Amniotic epithelial cell (primary cell): ENCODE measurements at regions not wholly inside any gene's neighbourhood (a gene's known extent, or its start where the extent isn't known, plus 50 kb on each side); places are given as distances from the start of the nearest gene placed in this dataset.
"Not testable (repeated sequence)": the region's sequence is repeated elsewhere in the genome, so short reads cannot be mapped to it uniquely, and the experiment has no call there.

Experiments used
- DNase-seq: peaks from one replicate; pipeline ENCODE4 v3.0.0-alpha.2; 2010; ENCODE audit warnings: low read depth

DNA sequence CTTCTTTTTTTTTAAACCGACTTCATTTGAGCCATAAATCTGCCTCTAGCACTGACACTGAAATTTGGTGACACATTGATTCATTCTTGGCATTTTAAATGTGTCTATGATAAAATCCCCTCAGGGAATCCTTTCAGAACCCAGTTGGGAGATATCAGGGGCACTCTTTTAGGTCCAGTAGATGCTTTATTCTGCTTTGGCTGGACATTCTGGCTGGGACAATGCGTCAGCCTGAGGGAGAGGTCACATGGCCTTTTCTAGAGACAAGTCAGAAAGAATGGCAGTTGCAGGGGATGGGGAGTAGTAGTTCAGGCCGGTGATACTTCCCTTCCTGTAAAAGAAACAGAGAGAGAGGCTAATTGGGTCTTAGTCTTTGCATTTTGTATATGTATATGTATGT is 63.1 kb downstream of the TRIM43 start:
- DNase-seq: not testable (repeated sequence)

DNA sequence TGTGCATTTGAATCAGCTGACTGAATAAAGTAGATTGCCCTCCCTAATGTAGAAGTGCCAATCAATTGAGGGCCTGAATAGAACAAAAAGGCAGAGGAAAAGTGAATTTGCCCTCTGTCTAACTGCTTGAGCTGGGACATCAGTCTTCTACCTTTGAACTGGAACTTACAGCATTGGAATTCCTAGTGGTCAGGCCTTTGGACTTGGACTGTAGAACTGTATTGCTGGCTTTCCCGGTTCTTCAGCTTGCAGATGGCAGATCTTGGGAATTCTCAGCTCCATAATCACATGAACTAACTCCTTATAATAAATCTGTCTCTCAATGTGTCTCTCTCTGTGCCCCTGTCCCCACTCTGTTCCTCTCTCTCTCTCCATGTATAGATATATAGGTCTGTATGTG is 64.8 kb downstream of the TRIM43 start:
- not testable (repeated sequence) for DNase-seq

DNA sequence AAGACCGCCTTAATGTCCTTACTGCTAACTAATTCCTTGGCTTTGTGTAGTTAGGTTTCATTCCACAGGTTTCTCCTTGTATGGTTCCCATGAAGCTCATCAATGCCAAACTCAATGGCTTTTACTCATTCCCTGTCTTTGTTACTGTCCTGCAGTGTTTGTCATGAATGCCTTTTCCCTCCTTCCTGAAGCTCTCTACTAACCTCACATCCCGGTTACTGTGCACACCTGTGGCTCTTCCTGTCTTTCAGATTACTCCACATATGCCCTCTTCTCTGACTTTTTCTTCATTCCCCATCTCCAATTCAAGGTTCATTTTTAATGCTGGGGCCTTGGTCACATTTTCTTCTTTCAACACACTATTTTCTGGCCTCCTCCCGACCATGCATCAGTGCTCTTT is 66.1 kb downstream of the TRIM43 start:
- not testable (repeated sequence) for DNase-seq

DNA sequence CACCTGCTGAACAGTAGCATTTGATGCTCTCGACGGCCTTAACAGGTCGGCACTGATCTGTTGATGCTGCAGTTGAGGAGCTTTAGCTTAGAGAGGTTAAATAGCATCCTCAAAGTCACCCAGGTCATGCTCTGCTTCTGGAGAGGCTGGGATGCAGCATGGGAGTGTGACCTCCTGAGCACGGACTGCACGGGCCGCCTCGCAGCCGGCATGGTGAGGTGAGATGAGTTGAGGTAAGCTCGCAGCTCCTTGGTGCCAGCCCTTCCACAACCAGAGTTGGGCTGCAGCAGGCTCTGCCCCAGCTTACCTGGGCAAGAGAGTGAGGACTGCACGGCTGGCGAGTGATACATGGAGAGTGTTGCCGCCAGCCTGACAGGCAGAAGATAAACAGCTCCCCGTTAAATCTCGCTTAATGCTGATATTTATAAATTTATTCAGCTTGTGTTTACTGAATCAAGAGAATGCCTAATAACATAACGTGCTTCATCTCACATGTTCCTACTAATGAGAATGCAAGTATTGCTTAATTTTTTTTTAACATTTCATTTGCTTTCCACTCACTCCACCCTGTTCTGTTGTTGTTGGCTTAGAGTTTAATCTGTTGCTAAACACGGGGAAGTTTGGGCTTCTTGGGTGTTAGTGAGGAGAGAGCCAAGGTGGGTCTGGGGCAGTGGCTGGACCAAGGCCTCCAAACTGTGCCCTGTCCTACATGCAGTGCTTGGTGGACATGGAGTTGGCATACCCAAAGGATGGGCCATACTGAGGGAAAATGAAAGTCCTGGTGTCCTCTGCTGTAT is 69.2 kb downstream of the TRIM43 start:
- DNase-seq: not testable (repeated sequence)

DNA sequence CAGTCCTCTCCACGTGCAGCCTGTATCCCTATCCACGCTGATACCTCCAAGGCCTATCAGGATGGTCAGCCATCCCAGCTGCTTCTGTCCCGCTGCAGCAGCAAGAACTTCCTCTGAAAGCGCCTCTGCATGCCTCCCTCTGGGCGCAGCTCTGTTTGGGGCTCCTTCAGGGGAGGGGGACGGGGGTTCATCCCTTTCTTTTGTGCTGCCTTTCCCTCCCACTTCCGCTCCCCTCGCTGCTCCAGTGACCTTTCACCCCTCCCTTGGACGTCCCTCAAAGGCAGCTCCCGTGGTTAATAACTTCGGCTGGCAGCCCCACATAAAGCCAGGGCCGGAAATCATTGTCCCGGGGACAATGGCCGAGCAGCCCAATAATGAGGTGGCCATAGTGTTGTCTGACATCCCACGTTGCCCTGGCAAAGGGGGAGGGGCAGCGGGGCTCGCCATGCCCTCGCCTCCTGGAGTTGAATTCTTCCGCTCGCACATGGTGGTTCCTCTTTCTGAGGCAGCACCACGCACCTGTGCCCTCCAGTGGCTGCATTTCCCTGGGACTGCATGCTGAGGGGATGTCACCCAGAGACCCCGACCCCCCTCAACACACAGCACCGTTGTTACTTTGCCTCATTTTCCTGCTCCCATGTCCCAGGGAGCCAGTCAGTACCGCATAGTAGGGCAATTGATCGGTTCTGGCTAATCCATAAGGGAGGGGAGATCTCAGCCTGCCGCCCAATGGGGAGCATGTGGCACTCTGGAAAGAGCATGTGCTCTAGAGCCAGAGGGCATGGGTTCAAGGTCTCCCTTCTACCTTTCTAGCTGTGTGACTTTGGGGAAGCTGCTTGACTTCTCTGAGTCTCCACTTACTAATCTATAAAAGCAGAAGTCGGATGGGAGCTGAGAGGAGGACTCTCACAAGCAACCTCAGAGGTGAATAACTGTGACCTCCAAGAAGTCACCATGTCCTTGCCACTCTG is 72.0 kb downstream of the TRIM43 start:
- not testable (repeated sequence) for DNase-seq

DNA sequence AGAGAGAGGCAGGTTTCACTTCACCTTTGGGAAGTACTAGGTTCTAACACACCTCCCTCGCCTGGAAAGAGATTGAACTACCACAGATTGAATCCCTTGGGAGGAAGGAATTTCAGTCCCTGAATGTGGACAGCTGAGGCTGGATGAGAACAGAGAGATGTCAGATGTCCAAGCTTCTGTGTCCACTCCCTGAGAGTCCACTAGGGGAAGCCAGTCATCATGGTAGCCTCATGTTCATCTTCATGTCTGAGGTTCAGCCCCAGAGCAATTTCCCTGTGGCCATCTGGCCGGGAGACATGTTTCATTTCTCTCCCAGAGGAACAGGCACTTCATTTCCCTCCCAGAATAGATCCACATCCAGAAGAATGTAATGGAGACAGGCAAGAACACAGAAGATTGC is 74.8 kb downstream of the TRIM43 start:
- DNase-seq: peak; percentile 44

DNA sequence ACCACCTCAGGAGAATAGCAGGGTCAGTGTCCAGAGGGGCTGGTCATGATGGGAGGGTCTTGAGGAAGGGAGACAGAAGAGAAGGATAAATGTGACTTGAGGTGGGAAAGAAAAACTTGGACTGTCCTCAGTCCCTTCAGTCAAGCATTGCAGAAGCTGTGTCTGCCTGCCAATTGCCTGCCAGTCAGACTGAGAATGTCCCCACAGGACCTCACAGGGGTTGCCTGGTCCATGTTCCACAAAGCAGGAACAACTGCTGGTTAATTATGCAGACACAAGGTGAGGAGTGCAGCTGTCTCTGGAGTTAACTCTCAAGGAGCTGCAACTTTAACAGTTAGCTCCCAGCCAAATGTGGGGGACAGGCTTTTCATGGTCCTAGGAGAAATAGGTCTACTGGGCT is 75.7 kb downstream of the TRIM43 start:
- no peak for DNase-seq

DNA sequence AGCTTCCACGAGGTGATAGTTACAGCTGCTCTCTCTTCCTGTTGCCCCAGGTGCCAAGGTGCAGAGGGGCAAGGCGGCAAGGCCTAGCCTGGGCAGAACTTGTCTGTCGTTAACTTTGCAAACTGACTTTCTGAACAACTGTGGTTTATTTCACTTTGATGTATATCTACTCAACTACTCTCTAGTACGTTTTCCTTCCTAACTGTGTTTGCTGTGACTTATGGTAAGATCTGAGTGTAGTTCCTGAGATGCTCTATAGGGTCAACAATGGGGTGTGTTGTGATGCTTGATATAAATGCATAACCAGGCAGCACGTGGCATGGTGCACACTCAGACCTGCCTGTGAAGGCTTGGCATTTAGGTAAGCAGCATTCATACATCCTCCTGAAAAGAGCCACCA is 77.1 kb downstream of the TRIM43 start:
- DNase-seq: not testable (repeated sequence)

DNA sequence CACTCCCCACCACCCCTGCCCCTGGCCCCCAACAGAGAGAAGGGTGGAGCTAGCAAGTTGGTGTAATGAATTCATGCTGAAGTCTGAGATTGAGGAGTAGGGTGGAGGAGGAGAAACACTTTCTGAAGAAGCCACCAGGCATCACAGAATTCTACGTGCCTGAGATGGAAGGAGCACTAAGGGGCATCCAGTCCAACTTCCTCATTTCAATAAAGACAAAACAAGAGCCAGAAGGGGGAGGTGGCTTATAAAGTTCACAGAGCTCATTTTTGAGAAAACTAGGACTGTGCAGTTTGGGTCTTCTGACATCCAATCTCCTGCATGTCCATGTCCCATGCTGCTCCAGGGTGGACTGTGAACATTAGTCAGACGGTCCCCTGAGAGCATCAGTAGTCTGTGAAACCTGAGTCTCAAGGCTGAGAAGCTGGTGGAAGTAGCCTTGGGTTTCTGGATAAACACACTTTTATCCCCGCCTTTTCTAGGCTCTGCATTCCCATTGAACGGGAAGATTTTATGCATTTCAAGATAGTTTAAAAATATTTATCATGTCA is 77.7 kb downstream of the TRIM43 start:
- DNase-seq: no peak

DNA sequence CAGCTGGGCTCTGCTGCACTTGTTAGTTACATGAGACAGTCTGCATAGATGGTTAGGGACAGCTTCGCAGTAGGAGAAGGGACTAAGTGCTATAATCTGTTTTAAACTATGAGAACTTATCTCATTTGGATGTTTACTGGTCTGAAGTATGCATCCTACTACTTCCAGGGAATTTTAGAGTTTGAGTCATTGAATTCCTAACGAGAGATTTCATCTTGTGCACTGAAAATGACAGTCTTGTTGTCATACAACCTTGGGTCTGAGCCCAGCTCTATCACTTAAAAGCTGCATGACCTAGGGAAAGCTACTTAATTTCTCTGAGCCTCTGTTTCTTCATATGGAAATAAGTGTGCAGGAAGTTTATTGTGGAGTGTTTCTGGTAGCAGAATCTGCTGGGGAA is 78.4 kb downstream of the TRIM43 start:
- DNase-seq: peak; percentile 71

DNA sequence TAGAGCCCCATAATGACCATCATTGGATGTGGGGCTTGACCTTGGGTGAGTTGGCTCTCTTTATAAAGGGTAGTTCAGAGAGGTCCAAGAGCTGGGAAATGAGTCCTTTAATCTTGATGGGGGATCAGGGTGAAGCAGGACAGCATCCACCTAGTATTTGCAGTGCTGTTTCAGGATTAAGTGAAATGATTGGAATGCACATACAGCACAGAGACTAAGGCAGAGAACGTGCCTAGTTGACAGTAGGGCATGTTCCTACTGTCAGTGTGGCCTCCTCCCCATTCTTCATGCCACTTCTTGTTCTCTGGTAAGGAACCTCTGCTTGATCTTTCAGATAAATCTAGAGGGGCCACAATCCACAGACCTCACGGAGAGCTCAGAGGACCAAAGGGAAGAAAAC is 78.9 kb downstream of the TRIM43 start:
- DNase-seq: no peak

DNA sequence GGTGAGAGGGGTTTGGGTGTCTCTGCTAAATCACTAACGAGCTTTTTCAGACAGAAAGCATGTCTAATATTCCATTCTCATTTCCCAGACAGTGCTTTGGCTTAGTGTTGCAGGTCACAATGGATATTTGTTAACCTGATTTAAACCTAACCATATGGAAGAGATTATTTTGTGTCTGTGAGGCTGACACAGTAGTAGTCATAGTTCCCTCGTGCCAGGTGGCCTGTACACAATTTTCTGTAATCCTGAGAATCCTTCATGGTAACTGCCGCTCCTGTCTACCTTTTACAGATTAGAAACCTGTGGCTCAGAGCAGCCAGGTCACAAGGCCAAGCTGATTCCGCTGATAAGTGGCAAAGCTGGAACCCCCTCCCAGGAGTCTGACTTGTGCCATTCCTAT is 79.4 kb downstream of the TRIM43 start:
- DNase-seq: not testable (repeated sequence)

DNA sequence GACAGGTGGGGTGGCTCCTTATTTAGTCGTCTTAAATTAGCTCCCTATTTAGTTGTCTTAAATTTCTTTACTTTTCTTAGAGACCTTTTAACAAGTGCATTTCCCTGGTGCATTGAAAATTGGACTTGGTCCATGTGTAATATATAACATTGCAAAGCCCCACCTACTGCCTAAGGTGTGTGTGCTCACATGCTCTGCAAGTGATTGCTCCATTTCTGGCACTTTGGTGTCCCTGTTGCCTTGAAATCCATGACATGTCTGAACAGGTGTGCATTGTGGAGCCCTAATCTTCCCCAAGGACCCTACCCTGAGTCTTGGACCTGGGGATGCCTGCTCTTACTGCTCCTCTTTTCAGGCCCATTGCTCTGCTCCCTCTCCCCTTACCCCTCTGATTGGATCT is 80.2 kb downstream of the TRIM43 start:
- DNase-seq: not testable (repeated sequence)

DNA sequence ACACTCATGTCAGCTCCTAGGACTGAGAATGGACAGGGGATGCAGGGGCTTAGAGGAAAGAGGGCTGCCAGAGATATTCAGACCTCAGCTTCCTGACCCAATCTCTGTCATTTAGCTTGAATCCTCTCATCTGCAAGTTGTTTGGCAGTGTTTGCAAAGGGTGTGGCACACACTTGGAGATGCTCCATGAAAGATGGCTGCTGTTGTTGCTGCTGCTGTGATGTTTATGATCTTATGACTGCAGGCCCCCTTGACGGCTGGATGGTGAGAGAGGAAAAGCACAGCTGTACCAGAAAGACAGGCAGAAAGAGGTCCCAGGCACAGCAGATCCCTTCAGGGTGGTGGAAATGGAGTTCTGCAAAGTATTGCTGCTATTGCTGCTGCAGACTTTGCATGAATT is 80.7 kb downstream of the TRIM43 start:
- DNase-seq: not testable (repeated sequence)

DNA sequence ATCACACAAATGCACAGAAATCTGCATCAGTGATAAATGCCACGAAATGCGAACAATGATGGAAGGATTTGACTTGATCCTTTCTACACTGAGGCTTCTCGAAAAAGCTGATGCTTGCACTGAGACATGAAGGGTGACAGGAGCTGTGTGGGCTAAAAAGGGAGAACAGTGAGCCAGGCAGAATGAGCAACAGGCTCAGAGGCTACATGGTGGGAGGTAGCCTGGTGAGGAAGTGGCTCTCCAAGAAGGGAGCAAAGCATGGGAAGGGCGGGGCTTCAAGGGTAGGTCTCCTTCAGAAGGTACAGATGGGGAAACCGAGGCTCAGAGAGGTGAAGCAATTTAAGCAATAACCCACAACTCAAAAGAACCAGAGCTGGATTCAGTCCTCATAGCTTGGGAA is 82.4 kb downstream of the TRIM43 start:
- DNase-seq: no peak

DNA sequence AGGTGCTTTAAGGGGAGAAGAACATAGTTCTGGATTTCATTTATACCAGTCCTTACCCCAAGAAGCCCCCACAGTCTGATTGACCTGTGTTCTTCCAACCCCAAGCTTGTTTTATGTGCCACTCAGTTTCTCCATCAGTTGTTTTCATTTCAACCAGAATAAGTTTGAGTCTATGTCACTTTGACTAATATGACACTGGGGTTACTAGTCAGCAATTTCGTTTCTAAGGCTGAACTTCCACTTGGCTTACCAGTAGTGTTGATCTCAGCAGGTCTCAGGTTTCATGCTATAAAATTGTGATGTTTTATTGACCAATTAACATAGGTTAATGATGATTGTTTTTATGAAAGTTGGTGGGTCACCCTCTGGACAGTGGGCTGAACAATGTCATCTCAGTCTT is 84.8 kb downstream of the TRIM43 start:
- DNase-seq: not testable (repeated sequence)

DNA sequence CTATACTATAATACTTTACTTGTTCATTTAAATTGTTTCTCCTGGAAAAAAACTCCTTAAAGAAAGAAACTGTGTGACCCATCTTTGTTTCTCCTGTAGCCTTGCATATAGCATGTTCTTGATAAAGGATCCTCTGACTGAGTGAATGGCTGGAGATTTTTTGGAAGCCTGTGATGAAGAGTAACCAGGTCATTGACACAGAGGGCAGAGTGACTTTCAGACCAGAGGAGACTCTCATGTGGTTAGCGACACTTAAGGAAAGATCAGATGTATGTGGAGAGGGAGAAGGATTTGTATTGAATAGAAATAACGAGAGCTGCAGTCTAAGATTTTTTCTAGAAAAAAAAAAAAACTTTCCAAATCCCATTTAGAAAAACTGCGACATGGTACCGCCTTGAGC is 85.5 kb downstream of the TRIM43 start:
- no peak for DNase-seq

DNA sequence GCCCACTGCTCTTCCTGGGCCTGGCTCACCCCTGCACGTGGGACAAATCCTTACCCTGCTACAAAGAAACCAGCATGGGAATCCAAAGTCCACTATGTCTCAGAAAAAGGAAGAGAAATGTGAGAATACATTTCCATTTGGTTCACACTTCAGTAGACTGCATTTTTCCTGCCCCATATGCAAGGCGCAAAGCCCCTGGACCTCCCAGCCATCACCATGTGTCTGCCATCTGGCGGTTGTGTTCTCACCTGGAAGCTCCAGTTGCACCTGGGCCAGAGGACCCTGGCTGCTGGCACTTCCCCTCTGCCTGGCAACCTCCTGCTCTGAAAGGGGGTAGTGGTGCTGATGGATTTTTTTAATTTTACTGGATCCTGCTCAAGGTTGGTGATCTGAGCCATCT is 86.0 kb downstream of the TRIM43 start:
- not testable (repeated sequence) for DNase-seq

DNA sequence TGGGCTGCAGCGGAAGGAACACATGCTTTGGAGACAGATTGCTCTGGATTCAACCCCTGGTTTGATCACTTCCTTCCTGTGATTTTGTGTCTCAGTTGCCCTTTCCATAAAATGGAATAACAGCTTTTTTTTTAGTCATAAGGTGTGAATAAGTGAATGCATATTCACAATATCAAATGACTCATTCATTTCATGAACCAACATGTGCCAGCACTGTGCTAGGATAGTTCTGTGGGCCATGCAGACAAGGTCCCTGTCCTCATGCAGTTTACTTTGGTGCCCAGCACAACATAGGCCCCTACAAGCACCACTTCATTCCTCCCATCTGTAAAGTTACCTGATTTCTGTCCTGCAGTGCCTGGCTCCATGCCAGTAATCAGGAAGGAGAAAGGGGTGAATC is 89.4 kb downstream of the TRIM43 start:
- DNase-seq: peak; percentile 43

DNA sequence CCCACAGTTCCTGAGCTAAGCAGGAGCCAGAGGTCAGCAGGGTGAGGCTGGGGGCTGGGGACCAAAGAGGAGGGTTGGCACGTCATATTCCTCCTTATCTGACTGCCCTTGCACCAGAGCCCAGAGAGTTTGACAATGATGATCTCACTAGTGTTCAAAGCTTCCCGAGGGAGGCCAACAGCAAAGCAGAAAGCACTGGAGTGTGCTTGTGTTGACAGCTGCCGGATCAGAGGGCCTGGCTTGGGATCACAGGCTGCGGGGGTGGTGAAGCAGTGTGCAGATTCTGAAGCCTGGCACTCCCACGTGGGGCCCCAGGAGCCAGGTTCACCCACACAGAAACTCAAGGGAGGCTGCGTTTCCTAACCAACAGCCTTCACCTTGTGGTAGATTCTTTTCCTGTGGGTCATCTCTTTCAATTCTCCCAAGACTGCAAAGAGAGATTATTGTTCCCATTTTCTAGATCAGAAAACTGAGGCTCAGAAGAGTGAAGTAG is 89.8 kb downstream of the TRIM43 start:
- peak; percentile 98 for DNase-seq

DNA sequence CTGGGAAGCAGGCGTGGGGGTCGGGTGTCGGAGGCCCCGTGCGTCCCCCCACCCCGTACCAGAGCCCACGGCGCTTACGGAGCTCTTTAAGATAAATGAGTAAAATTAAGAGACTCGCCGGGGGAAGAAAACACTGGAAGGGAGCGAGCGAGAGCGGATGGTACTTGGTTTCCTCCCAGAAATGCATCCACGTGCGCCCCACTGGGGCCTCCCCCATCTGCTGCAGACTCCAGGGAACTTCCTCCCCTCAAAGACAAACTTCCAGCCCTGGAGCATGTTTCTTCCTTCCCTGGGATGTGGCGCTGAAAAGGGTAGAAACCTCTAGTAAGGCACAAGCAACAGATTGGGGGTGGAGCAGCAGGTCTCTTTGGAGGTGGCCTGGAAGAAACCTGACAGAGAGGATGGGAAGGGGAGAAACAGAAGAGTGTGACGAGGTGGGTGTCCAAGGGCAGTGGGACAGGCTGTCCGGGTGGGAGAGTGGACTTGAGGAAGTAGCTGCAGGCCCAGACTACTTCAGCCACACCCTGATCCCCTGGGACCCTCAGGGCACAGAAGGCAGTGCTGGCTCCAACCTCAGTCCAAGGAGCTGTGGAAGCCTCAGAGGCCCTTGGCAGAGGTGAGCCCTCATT is 91.2 kb downstream of the TRIM43 start:
- not testable (repeated sequence) for DNase-seq

DNA sequence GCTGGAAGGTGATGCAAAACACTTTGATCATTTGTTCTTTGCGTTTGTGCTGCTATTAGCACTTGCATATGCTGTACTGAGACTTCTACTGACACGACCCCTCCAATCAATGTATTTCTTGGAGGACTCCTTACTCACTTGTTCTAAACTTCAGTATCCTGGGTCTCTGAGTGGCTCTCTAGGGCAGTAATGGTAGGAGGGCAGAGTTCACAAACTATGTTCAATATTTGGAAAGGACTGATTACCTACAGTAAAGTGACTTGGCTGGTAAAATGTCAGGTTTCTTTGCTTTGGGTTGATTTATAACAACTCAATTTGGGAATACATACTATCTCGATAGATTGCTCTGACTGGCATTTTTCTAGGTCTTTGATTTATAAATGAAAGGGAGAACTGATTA is 93.7 kb downstream of the TRIM43 start:
- DNase-seq: no peak
